Left ventricle myocardium superior (tissue), 1 donor: ENCODE measurements at regions not wholly inside any gene's neighbourhood (a gene's known extent, or its start where the extent isn't known, plus 50 kb on each side); places are given as distances from the start of the nearest gene placed in this dataset.
"Not testable (repeated sequence)": the region's sequence is repeated elsewhere in the genome, so short reads cannot be mapped to it uniquely, and the experiment has no call there.

Source experiments
- ATAC-seq: fragments of 200-7000 bp; cut with Tn5 transposase; one replicate; pipeline ENCODE4 v1.9.1; 2020; ENCODE audit warnings: mild to moderate bottlenecking, moderate library complexity
- DNase-seq: peaks from one replicate; pipeline ENCODE4 v3.0.0-alpha.2; 2020
- intact Hi-C: fragments of 100-400 bp; cut with micrococcal nuclease; formaldehyde crosslinking; loops from one replicate; pipeline ENCODE4 v1.11.0; 2022
- donor health status: DM: no; HTN: yes; CAD: no; lungs with severe emphysema.

DNA sequence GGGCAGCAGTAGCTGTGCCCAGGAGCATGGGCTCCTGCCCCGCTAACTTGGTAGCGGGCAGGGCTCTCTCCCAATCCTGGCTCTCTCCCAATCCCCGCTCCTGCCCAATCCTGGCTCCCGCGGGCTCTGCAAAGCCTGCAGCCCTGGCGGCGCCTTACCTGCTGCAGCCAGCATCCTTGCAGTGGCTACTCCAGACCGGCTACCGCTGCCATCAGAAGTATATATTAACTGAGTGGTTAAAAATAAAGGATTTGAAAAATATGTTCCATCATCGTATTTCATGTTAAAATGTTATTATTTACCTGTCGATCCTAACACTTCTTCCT lies 698.2 kb downstream of the SLITRK1 start:
- DNase-seq (no peak), ATAC-seq (no peak)
- intact Hi-C loops = no loop called here

DNA sequence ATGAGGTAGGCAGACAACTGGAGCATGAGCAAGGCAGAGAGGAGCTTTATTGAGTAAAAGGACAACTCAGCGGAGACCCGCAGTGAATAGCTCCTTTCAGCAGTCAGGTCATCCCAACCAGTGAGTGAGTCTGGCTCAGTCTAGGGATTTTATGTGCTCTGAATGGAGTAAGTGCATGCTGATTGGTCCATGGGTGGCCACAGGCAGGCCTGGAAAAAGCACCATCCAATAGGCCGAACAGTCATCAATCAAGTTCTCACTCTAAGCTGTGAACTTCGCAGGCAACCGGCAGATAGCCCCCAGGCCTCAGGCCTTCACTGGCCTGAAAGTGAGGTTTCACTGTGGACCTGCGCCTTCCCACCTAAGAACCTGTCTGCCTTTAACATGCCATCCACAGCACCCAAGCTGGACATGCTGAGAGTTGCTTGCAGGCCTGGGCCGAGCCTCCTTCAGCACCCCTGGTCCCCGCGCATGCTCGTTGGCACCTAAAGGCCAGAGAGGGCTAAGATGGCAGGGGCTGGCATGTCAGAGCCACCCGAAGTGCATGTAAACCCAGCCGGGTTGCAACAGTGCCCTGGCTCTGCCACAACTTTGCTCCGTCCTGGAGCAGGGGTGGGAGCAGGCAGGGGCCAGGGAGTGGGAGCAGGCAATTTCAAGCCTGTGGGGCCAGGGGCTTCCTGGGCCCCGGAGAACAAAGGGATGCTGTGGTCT lies 698.7 kb downstream of the SLITRK1 start:
- no peak for ATAC-seq

DNA sequence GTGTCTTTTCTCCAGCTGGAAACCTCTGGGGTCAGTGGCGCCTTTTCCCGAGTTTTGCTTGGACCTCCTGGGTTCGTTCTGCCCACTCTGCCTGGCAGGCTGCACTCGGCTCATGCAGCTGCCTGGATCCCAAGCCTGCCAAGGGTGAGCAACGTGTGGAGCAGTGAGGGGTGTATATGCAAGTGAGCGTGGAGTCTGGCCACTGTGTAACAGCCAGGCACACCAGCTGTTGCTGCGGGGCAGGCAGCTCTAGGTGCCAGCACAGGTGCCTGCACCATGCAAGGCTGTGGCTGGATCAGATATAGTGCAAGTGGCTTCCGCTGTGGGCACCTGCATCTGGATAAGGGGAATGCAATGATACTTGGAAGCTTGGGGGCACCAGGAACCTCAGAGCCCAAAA lies 699.4 kb downstream of the SLITRK1 start:
- intact Hi-C loops = no loop called here
- ATAC-seq (no peak), DNase-seq (no peak)

More for the DNA sequence above, 698.7 kb downstream of the SLITRK1 start:
- intact Hi-C loops = no loop called here
- DNase-seq = no peak

DNA sequence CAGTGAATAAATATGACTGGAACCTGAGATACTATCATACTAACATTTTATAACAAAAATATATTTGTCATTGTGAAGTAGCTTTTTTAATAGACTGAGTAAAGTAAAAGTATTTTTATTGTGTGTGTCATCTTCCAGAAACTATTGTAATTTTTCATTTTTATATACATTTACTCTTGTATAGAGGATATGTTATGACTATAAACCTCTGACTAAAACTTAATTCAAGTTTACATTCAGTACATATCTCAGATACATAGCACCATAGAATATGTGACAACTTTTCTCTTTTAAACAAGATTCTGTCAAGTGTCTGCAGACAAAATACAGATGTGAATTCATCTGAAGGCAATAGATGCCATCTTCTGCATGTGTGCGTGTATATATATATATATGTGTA lies 704.3 kb downstream of the SLITRK1 start:
- no peak for ATAC-seq
- intact Hi-C loops = no loop called here
- no peak for DNase-seq

DNA sequence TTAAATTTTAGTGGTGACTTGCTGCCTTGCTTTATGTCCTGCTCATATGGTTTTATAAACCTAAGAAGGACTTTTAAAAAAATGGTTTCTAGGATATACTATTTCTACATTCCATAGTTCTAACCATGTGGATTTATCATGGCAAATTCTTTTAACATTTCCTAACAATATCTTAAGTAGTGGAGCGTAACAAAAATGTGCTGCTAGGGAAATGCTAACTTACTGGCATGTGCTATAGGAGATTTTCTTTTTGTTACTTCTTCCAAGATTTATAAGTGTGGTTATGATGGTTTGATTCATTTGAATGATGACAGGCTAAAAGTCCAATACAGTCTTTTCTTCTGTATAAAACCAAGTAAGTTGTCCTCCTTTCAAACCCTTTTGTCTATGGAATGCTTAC lies 713.7 kb downstream of the SLITRK1 start:
- ATAC-seq (no peak), DNase-seq (no peak)
- intact Hi-C loops = no loop called here

DNA sequence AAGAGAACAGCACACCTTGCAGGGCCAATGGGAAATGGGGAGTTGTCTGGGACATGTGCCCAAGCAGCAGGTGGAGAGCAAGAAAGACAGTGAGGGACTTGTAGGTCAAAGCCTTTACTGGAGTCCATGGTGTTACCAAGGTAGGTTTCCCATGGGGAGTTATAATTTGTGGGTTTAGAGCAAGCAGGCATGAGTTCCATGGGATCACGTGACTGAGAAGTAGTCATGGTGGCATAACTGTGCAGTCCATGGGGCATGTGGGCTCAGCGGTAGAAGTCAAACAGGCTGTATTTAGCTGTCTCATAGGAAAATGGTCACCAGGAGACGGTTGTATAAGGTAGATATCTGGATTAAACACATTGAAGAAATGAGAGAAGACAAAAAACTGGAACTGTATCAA lies 715.1 kb downstream of the SLITRK1 start:
- intact Hi-C loops = no loop called here
- ATAC-seq (no peak), DNase-seq (no peak)

DNA sequence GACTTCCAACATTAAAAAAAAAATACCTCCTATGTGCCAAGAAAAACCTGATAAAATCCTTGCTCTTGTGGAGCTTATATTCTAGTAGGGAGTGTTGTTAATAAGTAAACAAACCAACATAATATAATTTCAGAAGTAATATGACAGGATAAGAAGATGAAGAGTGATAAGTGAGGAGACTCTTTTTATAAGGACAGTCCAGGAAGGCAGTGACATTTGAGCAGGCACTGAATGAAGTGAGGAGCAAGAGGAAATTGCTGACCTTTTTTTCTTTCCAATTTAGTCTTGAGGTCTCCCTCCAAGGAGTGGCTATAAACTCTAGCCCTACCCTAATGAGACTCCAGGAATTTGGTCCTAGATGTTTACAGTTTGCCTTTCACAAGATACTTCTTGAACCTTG lies 715.7 kb downstream of the SLITRK1 start:
- intact Hi-C loops = no loop called here
- ATAC-seq (no peak), DNase-seq (no peak)

DNA sequence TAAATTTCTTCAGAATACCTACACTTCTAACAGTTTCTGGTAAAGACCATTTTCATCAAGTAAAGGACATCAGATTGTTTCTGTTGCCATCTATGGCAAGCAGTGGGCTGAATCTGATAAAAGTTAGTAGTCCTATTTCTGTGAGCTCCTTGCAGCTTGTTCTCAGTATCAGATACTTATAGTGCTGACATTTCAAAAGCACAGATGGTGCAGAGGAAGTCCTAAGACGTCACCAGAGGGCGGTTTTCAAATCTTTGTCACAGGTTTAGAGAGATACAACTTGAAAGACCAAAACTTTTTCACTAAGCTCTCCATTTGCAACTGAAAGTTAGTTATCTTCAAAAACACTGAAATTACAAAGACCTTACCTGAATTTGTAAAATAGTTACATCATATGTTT lies 719.8 kb downstream of the SLITRK1 start:
- DNase-seq = no peak
- no peak for ATAC-seq
- intact Hi-C loops = no loop called here

DNA sequence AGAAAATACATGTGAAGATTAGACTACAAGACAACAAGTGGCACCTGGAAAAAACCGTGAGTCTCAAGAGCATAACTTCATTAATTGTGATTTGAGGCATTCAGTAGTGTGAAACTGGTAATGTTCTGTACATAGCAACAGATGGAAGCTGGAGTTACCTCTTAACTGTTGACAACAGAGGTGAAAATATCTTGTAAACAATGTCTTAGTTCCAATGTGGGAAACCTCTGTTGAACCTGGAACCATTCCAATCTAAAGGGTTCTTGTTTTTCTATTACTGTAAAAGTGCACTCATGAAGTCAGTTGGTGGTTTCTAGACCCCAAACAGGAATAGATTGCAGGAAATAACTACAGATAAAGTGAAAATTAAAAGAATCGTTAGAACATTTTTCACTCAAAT lies 728.4 kb downstream of the SLITRK1 start:
- ATAC-seq (no peak), DNase-seq (no peak)
- intact Hi-C loops = no loop called here

DNA sequence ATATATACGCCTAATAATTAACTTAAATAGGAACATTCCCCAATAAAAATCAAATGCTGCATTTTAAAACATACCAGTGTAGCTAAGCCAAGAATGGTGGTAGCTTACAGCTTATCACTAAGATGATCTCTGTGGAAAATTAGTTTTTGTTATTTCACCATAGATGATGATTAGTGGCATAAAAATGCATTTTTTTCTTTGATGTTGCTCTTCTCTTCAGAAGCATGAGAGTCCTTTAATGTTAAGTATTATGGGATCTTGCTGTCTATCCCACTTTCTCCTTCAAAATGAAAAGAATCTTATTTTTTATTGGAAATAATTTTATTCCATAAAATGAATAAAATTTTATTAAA lies 731.0 kb downstream of the SLITRK1 start:
- DNase-seq = no peak
- no peak for ATAC-seq
- intact Hi-C loops = no loop called here

DNA sequence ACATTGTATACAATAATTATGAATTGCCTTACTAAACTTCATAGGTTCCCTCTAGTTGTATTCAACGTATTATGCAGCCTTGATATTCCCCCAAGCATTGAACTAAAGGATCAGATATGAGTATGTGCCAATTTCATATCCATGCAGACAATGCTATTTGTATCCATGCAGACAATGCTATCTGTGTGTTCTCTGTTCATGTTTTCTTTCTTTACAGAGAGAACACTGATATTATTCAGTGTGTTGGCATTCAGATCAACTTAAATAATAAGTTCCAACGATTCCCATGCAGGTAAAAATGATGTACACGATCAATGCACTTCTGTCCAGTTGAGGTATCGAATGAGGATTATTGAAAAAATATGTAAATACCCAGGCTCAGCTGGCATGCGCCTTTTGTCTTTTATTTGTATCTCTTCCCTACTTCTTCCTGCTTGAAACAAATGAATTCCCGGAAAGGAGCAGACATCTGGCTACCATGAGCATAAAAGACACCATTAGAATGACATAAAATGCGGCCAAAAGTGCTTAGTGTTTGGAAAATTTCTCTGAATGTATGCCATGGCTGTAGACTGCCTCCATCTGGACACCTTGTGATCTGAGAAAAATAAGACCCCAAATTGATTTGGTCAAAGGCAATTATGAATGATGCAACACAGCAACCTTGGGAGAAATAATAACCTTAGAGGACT lies 731.5 kb downstream of the SLITRK1 start:
- ATAC-seq = no peak
- intact Hi-C loops = no loop called here
- no peak for DNase-seq

DNA sequence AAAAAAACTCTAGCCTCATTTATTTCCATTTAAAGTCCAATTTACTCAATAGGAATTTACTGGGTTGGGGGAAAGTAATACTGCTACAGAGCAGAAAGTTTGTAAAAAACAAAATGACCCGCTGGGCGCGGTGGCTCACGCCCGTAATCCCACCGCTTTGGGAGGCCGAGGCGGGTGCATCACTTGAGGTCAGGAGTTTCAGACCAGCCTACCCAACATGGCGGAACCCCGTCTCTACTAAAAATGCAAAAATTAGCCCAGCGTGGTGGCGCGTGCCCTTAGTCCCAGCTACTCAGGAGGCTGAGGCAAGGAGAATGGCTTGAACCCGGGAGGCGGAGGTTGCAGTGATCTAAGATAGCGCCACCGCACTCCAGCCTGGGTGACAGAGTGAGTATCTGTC lies 745.6 kb downstream of the SLITRK1 start:
- DNase-seq (no peak), ATAC-seq (no peak)
- intact Hi-C loops = no loop called here

DNA sequence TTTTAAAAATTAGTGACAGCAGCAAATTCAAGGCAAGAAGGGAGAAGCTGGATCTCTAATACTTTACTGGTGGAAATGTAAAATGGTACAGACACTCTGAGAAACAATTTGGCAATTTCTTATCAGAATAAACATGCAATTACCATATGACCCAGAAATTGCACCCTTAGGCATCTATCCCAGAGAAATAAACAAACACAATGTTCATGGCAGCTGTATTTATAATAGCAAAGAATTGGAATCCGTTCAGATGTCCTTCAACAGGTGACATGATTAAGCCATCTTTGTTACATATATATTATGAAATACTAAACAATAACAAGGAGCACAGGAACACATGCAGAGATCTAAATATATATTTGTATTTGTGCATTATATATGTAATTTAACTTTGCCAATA lies 756.5 kb downstream of the SLITRK1 start:
- DNase-seq (no peak), ATAC-seq (no peak)
- intact Hi-C loops = no loop called here

DNA sequence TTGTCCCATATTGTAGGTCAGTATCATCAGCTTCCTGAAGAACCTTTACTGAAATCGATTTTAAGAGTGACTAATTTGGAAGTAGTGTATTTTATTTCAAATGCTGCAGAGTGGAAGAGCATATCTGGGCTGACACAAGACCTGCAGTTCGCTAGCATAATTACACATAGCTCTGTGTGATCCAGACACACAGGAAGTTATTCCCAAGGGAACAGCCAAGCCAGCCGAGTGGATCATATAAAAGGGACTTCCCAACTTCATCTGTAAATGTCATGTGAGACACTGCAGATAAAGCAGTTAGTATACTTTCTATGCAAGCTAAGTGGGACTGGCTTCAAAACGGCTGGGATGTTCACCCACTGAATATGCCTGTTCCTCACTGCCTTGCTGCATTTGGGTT lies 760.4 kb downstream of the SLITRK1 start:
- ATAC-seq (no peak), DNase-seq (no peak)
- intact Hi-C loops = no loop called here

DNA sequence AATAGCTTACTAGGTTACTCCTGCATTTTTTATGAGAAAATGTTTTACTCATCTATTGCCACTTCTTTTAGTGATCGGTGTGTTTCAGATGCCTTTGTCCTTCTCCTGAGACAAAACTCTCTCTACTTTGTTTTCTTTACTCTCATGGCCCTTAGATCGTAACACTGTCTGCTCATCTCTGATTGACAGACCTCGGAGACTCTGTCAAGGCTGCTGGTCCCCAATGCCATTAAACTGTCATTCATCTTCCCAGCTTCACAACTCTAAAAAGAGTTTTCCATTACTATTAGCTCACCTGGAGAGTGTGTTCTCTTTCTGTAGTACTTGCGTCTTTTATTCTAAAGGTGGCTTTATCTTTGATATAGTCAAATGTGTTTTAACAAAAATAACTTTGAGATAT lies 765.2 kb downstream of the SLITRK1 start:
- intact Hi-C loops = no loop called here
- DNase-seq (no peak), ATAC-seq (no peak)

DNA sequence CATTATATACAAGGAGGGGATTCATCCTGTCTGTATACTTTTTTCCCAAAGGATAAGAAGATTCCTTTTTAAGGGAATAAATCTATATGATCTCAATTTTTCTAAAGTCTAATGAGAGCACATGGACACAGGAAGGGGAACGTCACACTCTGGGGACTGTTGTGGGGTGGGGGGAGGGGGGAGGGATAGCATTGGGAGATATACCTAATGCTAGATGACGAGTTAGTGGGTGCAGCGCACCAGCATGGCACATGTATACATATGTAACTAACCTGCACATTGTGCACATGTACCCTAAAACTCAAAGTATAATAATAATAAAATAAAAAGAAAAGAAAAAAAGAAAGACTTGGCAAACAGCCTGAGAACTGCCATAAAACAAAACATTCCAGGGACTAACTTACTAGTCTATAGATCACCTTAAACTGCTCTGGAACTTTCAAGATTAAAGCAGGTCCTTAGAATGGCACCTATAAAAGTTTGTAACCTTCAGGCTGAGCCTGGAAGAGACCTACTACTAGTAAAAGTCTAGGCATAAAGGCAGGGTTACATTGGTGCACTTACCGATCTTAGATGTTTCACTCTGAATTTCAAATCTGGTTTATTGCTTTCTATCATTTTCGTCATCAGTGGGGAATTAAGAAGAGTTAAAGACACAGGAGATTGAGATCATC lies 780.6 kb downstream of the SLITRK1 start:
- DNase-seq, ATAC-seq, intact Hi-C loops: not testable (repeated sequence)

DNA sequence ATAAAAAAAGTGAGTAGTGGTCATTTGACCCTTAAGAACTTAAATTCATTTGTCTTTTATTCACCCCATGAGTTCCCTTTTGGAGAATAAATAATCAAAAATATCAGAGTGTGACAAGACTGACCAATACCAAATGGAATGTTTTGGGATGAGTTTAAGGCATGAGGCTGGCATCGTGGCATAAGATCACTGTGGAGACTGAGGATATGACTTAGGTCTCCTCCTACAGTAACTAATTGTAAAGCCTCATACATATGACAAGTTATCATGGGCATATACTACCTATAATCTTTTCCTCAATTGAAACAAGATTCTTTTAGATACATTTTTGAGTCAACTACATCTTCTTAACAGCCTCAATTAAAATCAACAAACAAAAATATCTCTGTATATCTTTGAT lies 782.0 kb downstream of the SLITRK1 start:
- ATAC-seq (no peak), DNase-seq (no peak)
- intact Hi-C loops = no loop called here

DNA sequence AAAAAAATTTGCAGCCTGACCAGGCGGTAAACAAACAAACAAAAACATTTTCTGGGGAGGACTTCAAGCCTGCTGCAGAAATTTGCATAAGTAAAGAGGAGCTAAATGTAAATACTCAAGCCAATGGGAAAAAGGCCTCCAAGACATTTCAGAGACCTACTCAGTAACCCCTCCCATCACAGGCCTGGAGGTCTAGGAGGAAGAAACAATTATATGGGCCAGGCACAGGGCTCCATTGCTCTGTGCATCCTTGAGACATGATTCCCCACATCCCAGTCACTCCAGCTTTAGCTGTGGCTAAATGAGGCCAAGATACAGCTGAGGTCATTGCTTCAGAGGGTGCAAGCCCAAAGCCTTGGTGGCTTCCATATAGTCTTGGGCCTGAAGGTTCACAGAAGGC lies 793.4 kb downstream of the SLITRK1 start:
- intact Hi-C loops = no loop called here

DNA sequence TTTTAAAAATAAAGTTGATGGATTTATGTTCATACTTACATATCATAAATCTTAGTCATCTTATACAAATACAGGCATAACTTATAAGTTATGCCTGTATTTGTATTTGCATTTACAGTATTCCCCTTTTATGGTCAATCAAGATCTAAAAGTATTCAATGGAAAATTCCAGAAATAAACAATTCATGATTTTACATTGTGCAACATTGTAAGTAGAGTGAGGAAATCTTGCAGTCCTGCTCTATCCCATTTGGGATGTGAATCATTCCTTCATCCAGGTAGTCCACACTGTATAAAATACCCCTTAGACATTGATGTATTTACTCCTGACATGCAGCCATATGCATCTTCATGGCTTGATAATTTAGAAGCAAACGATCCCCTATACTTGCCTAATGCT lies 795.3 kb downstream of the SLITRK1 start:
- intact Hi-C loops = no loop called here
- ATAC-seq = no peak

More for the DNA sequence above, 793.4 kb downstream of the SLITRK1 start:
- ATAC-seq (no peak), DNase-seq (no peak)

DNA sequence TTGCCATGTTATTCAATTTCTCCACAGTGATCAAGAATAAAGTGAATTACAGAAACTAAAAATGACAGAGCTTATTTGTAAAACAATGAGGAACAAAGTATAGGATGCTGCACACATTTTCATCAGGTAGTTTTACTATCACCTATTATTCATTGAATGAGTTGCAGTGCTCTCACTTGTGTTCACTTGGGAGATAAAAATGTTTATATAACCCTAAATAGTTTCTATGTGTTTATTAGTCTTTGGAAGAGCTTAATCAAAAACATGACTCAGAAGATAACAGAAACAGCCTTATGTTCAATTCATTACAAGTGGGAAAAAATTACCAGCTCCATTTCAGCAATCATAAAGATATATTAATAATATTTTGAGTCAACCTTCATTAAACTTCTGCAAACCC lies 796.2 kb downstream of the SLITRK1 start:
- no peak for ATAC-seq

More for the DNA sequence above, 795.3 kb downstream of the SLITRK1 start:
- no peak for DNase-seq

More for the DNA sequence above, 796.2 kb downstream of the SLITRK1 start:
- intact Hi-C loops = no loop called here
- DNase-seq = no peak
